Trophoblast cell (in vitro differentiated cells and primary cell): ENCODE measurements at regions not wholly inside any gene's neighbourhood (a gene's known extent, or its start where the extent isn't known, plus 50 kb on each side); places are given as distances from the start of the nearest gene placed in this dataset.

Experiments used
- DNase-seq, 2 donors: peaks; one replicate each; pipeline ENCODE4 v3.0.0-alpha.2; 2016
- H2AFZ ChIP-seq: 2 replicates; pipeline ENCODE4 v1.6.1; 2013; ENCODE audit warnings: low read length, moderate library complexity, mild to moderate bottlenecking; ENCODE audit not compliant: insufficient read depth, poor library complexity
- H2AK5ac ChIP-seq: 2 replicates; pipeline ENCODE4 v1.6.1; 2013; ENCODE audit warnings: mild to moderate bottlenecking, low read length
- H2BK120ac ChIP-seq: 2 replicates; pipeline ENCODE4 v1.6.1; 2013; ENCODE audit warnings: low read length, mild to moderate bottlenecking, moderate library complexity; ENCODE audit not compliant: insufficient read depth, poor library complexity
- H2BK12ac ChIP-seq: 2 replicates; pipeline ENCODE4 v1.6.1; 2013; ENCODE audit warnings: mild to moderate bottlenecking, low read length, moderate library complexity
- H2BK5ac ChIP-seq: 2 replicates; pipeline ENCODE4 v1.6.1; 2013; ENCODE audit warnings: low read length, low read depth, moderate library complexity, mild to moderate bottlenecking; ENCODE audit not compliant: poor library complexity
- H3K14ac ChIP-seq: 2 replicates; pipeline ENCODE4 v1.6.1; 2013; ENCODE audit warnings: mild to moderate bottlenecking, low read length
- H3K18ac ChIP-seq: 2 replicates; pipeline ENCODE4 v1.6.1; 2013; ENCODE audit warnings: mild to moderate bottlenecking, low read length
- H3K23ac ChIP-seq: 2 replicates; pipeline ENCODE4 v1.6.1; 2013; ENCODE audit warnings: low read length
- H3K27ac ChIP-seq: 2 replicates; pipeline ENCODE4 v1.5.1; 2013; ENCODE audit warnings: low read depth, mild to moderate bottlenecking, inconsistent platforms, low read length, moderate library complexity
- H3K27me3 ChIP-seq: 2 replicates; pipeline ENCODE4 v1.6.1; 2013; ENCODE audit warnings: inconsistent platforms, mild to moderate bottlenecking, low read length, moderate library complexity; ENCODE audit not compliant: insufficient read depth
- H3K36me3 ChIP-seq, 2 experiments: 1 replicate in 1 of 2; 2 replicates in 1 of 2; pipeline ENCODE4 v1.6.1; 2013; ENCODE audit warnings: low read length in 2 of 2, mild to moderate bottlenecking in 2 of 2, moderate library complexity in 1 of 2; ENCODE audit not compliant: insufficient read depth in 2 of 2, control insufficient read depth in 1 of 2
- H3K4ac ChIP-seq: 2 replicates; pipeline ENCODE4 v1.6.1; 2013; ENCODE audit warnings: low read depth, mild to moderate bottlenecking, low read length, moderate library complexity
- H3K4me1 ChIP-seq, 2 experiments: 1 replicate in 1 of 2; 2 replicates in 1 of 2; pipeline ENCODE4 v1.6.1; 2013; ENCODE audit warnings: low read length in 2 of 2, mild to moderate bottlenecking in 2 of 2, moderate library complexity in 1 of 2; ENCODE audit not compliant: insufficient read depth in 2 of 2, control insufficient read depth in 1 of 2
- H3K4me2 ChIP-seq: 2 replicates; pipeline ENCODE4 v1.6.1; 2013; ENCODE audit warnings: inconsistent platforms, mild to moderate bottlenecking, low read length, moderate library complexity
- H3K4me3 ChIP-seq: 2 replicates; pipeline ENCODE4 v1.5.1; 2013; ENCODE audit warnings: mild to moderate bottlenecking, low read depth, low read length, inconsistent platforms
- H3K79me1 ChIP-seq: one replicate; pipeline ENCODE4 v1.6.1; 2013; ENCODE audit warnings: low read length
- H3K79me2 ChIP-seq: 2 replicates; pipeline ENCODE4 v1.6.1; 2013; ENCODE audit warnings: low read length, mild to moderate bottlenecking; ENCODE audit not compliant: control insufficient read depth, insufficient read depth, poor library complexity
- H3K9ac ChIP-seq: 2 replicates; pipeline ENCODE4 v1.6.1; 2013; ENCODE audit warnings: mild to moderate bottlenecking, low read length
- H3K9me3 ChIP-seq: 2 replicates; pipeline ENCODE4 v1.6.1; 2013; ENCODE audit warnings: low read depth, mild to moderate bottlenecking, control low read depth, inconsistent platforms, low read length; ENCODE audit not compliant: insufficient read depth
- H4K12ac ChIP-seq: 2 replicates; pipeline ENCODE4 v1.6.1; 2013; ENCODE audit warnings: low read depth, mild to moderate bottlenecking, low read length, moderate library complexity
- H4K8ac ChIP-seq: 2 replicates; pipeline ENCODE4 v1.6.1; 2013; ENCODE audit warnings: low read depth, mild to moderate bottlenecking, low read length, moderate library complexity
- H4K91ac ChIP-seq: one replicate; pipeline ENCODE4 v1.6.1; 2013; ENCODE audit warnings: low read depth, mild to moderate bottlenecking, low read length, moderate library complexity
- WGBS: extraction: QIAGEN DNeasy Blood & Tissue Kit; methylation state at CpG from one replicate; pipeline ENCODE4 v1.1.7; 2013; ENCODE audit warnings: missing lambda C conversion rate; ENCODE audit not compliant: insufficient read length, insufficient coverage; ENCODE audit errors: extremely low coverage; 5-methylcytosine and 5-hydroxymethylcytosine counted together

DNA sequence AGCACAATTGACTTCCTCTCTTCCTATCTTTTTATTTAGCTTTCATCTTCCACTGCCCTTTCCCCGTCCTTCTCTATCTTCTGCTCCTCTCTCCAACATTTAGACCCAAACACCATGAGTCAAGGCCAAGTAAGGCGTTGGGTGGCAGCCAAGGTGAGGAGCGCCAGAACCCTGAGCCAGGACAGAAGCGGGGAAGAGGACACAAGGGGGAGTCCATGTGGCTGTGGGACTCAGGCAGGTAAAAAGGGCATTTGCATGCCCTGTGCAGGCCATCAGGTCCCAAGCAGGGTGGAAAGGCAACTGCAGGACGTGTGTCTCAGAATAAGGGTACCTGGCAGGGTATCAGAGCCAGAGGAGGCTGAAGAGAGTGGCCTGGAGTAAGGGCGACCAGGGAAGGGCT lies 192.4 kb upstream of the PFKP start:
- no peak for DNase-seq
- WGBS: no CpG with 5 or more reads among the region's 6 CpGs
- Histone ChIP-seq H3K4me3 (no peak overlapping the region), H2AFZ (no peak overlapping the region), H3K4me1 (no peaks in the 10 kb centered on the region), H3K27me3 (no peaks in the 10 kb centered on the region), H3K9ac (no peak overlapping the region), H3K9me3 (peaks cover 3% of the 10 kb centered on the region), H2BK5ac (no peak overlapping the region), H3K36me3 (no peaks in the 10 kb centered on the region), H2AK5ac (no peak overlapping the region), H3K23ac (no peak overlapping the region), H3K4ac (no peak overlapping the region), H2BK12ac (no peak overlapping the region), H3K14ac (no peak overlapping the region), H3K79me2 (no peaks in the 10 kb centered on the region), H4K12ac (no peak overlapping the region), H3K18ac (no peak overlapping the region), H4K91ac (no peak overlapping the region), H4K8ac (no peak overlapping the region), H2BK120ac (no peak overlapping the region), H3K4me2 (no peak overlapping the region), H3K27ac (no peak overlapping the region), H3K79me1 (no peaks in the 10 kb centered on the region)

DNA sequence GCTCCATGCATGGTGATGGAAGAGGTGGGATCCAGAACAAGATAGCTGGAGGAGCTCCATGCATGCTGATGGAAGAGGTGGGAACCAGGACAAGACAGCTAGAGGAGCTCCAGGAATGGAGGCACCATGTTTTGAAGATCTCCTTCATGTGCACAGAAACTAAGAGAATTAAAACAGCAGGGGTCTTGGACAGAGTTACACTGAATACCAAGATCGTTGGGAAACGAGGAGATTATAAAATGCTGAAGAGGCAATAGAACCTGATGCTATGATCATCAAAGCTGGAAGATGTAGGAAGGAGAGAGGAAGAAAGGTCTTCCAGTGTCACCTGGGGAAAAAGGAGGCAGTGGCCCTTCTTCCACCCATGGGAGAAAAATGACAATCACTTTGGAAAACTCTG lies 193.6 kb upstream of the PFKP start:
- no peaks in the 10 kb centered on the region for H3K79me1 ChIP-seq
- H3K9me3 ChIP-seq: peaks cover 3% of the 10 kb centered on the region
- H3K79me2 ChIP-seq: no peaks in the 10 kb centered on the region
- no CpG with 5 or more reads among the region's 2 CpGs for WGBS
- H3K4ac ChIP-seq: no peak overlapping the region
- no peaks in the 10 kb centered on the region for H3K36me3 ChIP-seq
- H2AFZ ChIP-seq: no peak overlapping the region
- H3K27ac ChIP-seq: no peak overlapping the region
- no peak overlapping the region for H2BK5ac ChIP-seq
- H3K18ac ChIP-seq: no peak overlapping the region
- no peak overlapping the region for H3K23ac ChIP-seq
- H2AK5ac ChIP-seq: no peak overlapping the region
- no peaks in the 10 kb centered on the region for H3K4me1 ChIP-seq
- no peaks in the 10 kb centered on the region for H3K27me3 ChIP-seq
- H4K91ac ChIP-seq: no peak overlapping the region
- H3K14ac ChIP-seq: no peak overlapping the region
- no peak overlapping the region for H3K4me2 ChIP-seq
- H4K8ac ChIP-seq: no peak overlapping the region
- no peak overlapping the region for H3K4me3 ChIP-seq
- no peak overlapping the region for H4K12ac ChIP-seq
- H2BK12ac ChIP-seq: no peak overlapping the region
- no peak overlapping the region for H3K9ac ChIP-seq
- no peak overlapping the region for H2BK120ac ChIP-seq
- DNase-seq: no peak

DNA sequence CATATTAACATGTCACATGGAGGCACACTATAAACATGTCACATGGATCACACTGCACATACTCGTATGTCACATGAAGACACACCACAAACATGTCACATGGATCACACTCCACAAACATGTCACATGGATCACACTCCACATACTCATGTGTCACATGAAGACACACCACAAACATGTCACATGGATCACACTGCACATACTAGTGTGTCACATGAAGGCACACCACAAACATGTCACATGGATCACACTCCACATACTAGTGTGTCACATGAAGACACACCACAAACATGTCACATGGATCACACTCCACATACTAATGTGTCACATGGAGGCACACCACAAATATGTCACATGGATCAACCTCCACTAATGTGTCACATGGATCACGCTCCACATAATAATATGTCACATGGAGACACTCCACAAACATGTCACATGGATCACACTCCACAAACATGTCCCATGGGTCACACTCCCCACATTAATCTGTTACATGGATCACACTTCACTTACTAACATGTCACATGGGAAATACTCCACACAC lies 195.6 kb upstream of the PFKP start:
- Histone ChIP-seq H3K4me1 (no peaks in the 10 kb centered on the region), H3K4me3 (no peak overlapping the region), H3K27ac (no peak overlapping the region), H3K36me3 (no peaks in the 10 kb centered on the region), H4K91ac (no peak overlapping the region), H3K14ac (no peak overlapping the region), H2BK120ac (no peak overlapping the region), H3K4ac (no peak overlapping the region), H4K8ac (no peak overlapping the region), H2AK5ac (no peak overlapping the region), H2BK5ac (no peak overlapping the region), H3K79me1 (no peaks in the 10 kb centered on the region), H3K27me3 (no peaks in the 10 kb centered on the region), H3K9ac (no peak overlapping the region), H3K9me3 (peaks cover 5% of the 10 kb centered on the region), H3K23ac (no peak overlapping the region), H3K4me2 (no peak overlapping the region), H2AFZ (no peak overlapping the region), H3K79me2 (no peaks in the 10 kb centered on the region), H2BK12ac (no peak overlapping the region), H4K12ac (no peak overlapping the region), H3K18ac (no peak overlapping the region)
- no CpG with 5 or more reads among the region's 2 CpGs for WGBS
- DNase-seq: no peak

DNA sequence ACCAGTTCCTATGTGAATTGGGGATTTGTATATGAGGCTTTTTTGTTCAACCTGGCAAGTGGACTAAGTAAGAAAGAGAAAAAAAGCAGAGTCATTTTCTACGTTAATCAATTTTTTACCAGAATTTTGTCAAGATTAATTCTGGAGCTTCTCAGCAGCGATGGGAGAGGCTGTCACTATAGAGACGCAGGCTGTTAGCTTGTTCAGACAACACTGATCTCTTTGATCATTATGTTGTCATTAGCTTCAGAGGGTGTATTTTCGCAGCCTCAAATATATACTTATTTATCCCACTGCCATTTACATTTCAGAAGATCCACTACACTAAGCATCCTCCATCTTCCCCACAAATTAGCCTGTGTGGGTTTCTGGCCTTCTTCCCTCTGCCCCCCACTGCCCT lies 196.7 kb upstream of the PFKP start:
- H3K9ac ChIP-seq: no peak overlapping the region
- H3K36me3 ChIP-seq: no peaks in the 10 kb centered on the region
- H2BK5ac ChIP-seq: no peak overlapping the region
- no peak overlapping the region for H4K8ac ChIP-seq
- H4K12ac ChIP-seq: no peak overlapping the region
- H2BK120ac ChIP-seq: no peak overlapping the region
- no peaks in the 10 kb centered on the region for H3K27me3 ChIP-seq
- H3K4me3 ChIP-seq: no peak overlapping the region
- WGBS: no CpG with 5 or more reads among the region's 4 CpGs
- no peak overlapping the region for H4K91ac ChIP-seq
- H3K27ac ChIP-seq: no peak overlapping the region
- H3K18ac ChIP-seq: no peak overlapping the region
- H3K9me3 ChIP-seq: peaks cover 5% of the 10 kb centered on the region
- no peaks in the 10 kb centered on the region for H3K79me2 ChIP-seq
- no peaks in the 10 kb centered on the region for H3K4me1 ChIP-seq
- no peak overlapping the region for H3K4ac ChIP-seq
- no peak overlapping the region for H3K14ac ChIP-seq
- H2AFZ ChIP-seq: no peak overlapping the region
- no peak for DNase-seq
- no peaks in the 10 kb centered on the region for H3K79me1 ChIP-seq
- no peak overlapping the region for H3K4me2 ChIP-seq
- H2AK5ac ChIP-seq: no peak overlapping the region
- no peak overlapping the region for H3K23ac ChIP-seq
- H2BK12ac ChIP-seq: no peak overlapping the region
